HEK293T (cell line): ENCODE measurements at regions not wholly inside any gene's neighbourhood (a gene's known extent, or its start where the extent isn't known, plus 50 kb on each side); places are given as distances from the start of the nearest gene placed in this dataset.
"Not testable (repeated sequence)": the region's sequence is repeated elsewhere in the genome, so short reads cannot be mapped to it uniquely, and the experiment has no call there.

Source experiments
- CTCF ChIA-PET: fragments of 350-600 bp; formaldehyde crosslinking; extraction: SDS; loops from one replicate; lab custom pipeline; 2021; ENCODE audit warnings: antibody characterized with exemption, inconsistent platforms; lab: Yijun Ruan, JAX
- POLR2A ChIA-PET: fragments of 350-600 bp; formaldehyde crosslinking; extraction: SDS; loops from one replicate; lab custom pipeline; 2020; ENCODE audit warnings: antibody characterized with exemption, inconsistent platforms; lab: Yijun Ruan, JAX
- DNase-seq: peaks from one replicate; pipeline ENCODE4 v3.0.0; 2012; ENCODE audit warnings: mixed read lengths; ENCODE audit errors: extremely low spot score
- ARNT ChIP-seq: fragments of 450-650 bp; IDR thresholded peaks from 2 replicates; pipeline ENCODE4 v1.6.1; 2017; ENCODE audit warnings: mild to moderate bottlenecking
- BHLHE40 ChIP-seq: fragments of 450-650 bp; IDR thresholded peaks from 2 replicates; pipeline ENCODE4 v1.6.1; 2016; ENCODE audit warnings: mild to moderate bottlenecking, moderate library complexity, borderline replicate concordance
- CTBP1 ChIP-seq: fragments of 450-650 bp; IDR thresholded peaks from 2 replicates; pipeline ENCODE4 v1.6.1; 2016; ENCODE audit warnings: borderline replicate concordance
- ELF4 ChIP-seq: fragments of 450-650 bp; IDR thresholded peaks from 2 replicates; pipeline ENCODE4 v1.6.1; 2017; ENCODE audit warnings: antibody characterized with exemption
- FOXA1 ChIP-seq: fragments of 450-650 bp; IDR thresholded peaks from 2 replicates; pipeline ENCODE4 v1.6.1; 2016; ENCODE audit warnings: mild to moderate bottlenecking
- FOXK2 ChIP-seq: fragments of 450-650 bp; IDR thresholded peaks from 2 replicates; pipeline ENCODE4 v1.6.1; 2016; ENCODE audit warnings: mild to moderate bottlenecking
- FOXM1 ChIP-seq: fragments of 450-650 bp; IDR thresholded peaks from 2 replicates; pipeline ENCODE4 v1.6.1; 2017; ENCODE audit warnings: mild to moderate bottlenecking, borderline replicate concordance
- HDGF ChIP-seq: fragments of 450-650 bp; IDR thresholded peaks from 2 replicates; pipeline ENCODE4 v1.6.1; 2017; ENCODE audit warnings: antibody characterized with exemption, borderline replicate concordance
- L3MBTL2 ChIP-seq: fragments of 450-650 bp; conservative IDR thresholded peaks from 2 replicates; pipeline ENCODE4 v1.6.1; 2016; ENCODE audit warnings: mild to moderate bottlenecking
- LEF1 ChIP-seq: fragments of 450-650 bp; IDR thresholded peaks from 2 replicates; pipeline ENCODE4 v1.6.1; 2017; ENCODE audit warnings: mild to moderate bottlenecking, borderline replicate concordance
- NFRKB ChIP-seq: fragments of 450-650 bp; IDR thresholded peaks from 2 replicates; pipeline ENCODE4 v1.6.1; 2016; ENCODE audit warnings: mild to moderate bottlenecking, moderate library complexity
- PKNOX1 ChIP-seq: fragments of 450-650 bp; IDR thresholded peaks from 2 replicates; pipeline ENCODE4 v1.6.1; 2016
- SP1 ChIP-seq: fragments of 450-650 bp; IDR thresholded peaks from 2 replicates; pipeline ENCODE4 v1.6.1; 2017
- SUZ12 ChIP-seq: fragments of 450-650 bp; IDR thresholded peaks from 2 replicates; pipeline ENCODE4 v1.6.1; 2016; ENCODE audit warnings: mild to moderate bottlenecking
- TARDBP ChIP-seq: fragments of 450-650 bp; IDR thresholded peaks from 2 replicates; pipeline ENCODE4 v1.6.1; 2016
- ZNF384 ChIP-seq: fragments of 450-650 bp; IDR thresholded peaks from 2 replicates; pipeline ENCODE4 v1.6.1; 2016

- ChIA-PET CTCF (no interaction called here), POLR2A (no interaction called here)
- no peak for TF ChIP-seq ARNT
- no peak for TF ChIP-seq CTBP1
- TF ChIP-seq ELF4 = no peak
- no peak for TF ChIP-seq NFRKB
- TF ChIP-seq BHLHE40 = no peak
- no peak for TF ChIP-seq LEF1
- no peak for TF ChIP-seq SUZ12
- TF ChIP-seq TARDBP = no peak
- DNase-seq = no peak
Measured at GRCh38 chr20:5470943-5471342, 139.9 kb downstream of the GPCPD1 start.

GRCh38 chr20:5470458-5470857 is 140.3 kb downstream of the GPCPD1 start:
- no peak for DNase-seq
- TF ChIP-seq NFRKB (no peak), HDGF (no peak)
- ChIA-PET POLR2A (no interaction called here), CTCF (no interaction called here)

GRCh38 chr20:5469111-5469510 is 141.7 kb downstream of the GPCPD1 start:
- ChIA-PET CTCF (no interaction called here), POLR2A (no interaction called here)
- DNase-seq = no peak
- no peak for TF ChIP-seq ARNT

GRCh38 chr20:5467086-5467485 is 143.7 kb downstream of the GPCPD1 start:
- ChIA-PET POLR2A (no interaction called here), CTCF (no interaction called here)
- no peak for DNase-seq
- TF ChIP-seq TARDBP = no peak
- TF ChIP-seq PKNOX1 = no peak

GRCh38 chr20:5465604-5465927 is 145.2 kb downstream of the GPCPD1 start:
- TF ChIP-seq LEF1 (no peak), HDGF (no peak), PKNOX1 (no peak), NFRKB (no peak), SUZ12 (no peak), FOXM1 (no peak), ARNT (no peak), TARDBP (no peak), ELF4 (no peak), L3MBTL2 (no peak), FOXA1 (no peak), ZNF384 (no peak), FOXK2 (no peak), CTBP1 (no peak), BHLHE40 (no peak), SP1 (no peak)
- DNase-seq = no peak
- ChIA-PET CTCF (no interaction called here), POLR2A (no interaction called here)

- no peak for TF ChIP-seq TARDBP
- no peak for TF ChIP-seq FOXM1
- TF ChIP-seq CTBP1 = no peak
- TF ChIP-seq ELF4 = no peak
- no peak for TF ChIP-seq FOXK2
- TF ChIP-seq FOXA1 = no peak
- TF ChIP-seq LEF1 = no peak
- TF ChIP-seq BHLHE40 = no peak
- TF ChIP-seq SUZ12 = no peak
- TF ChIP-seq L3MBTL2 = no peak
- TF ChIP-seq NFRKB = no peak
- TF ChIP-seq SP1 = no peak
- TF ChIP-seq HDGF = no peak
- no peak for TF ChIP-seq ARNT
- TF ChIP-seq PKNOX1 = no peak
- no peak for TF ChIP-seq ZNF384
- CTCF ChIA-PET = no interaction called here
- DNase-seq = no peak
- POLR2A ChIA-PET = no interaction called here
Measured at GRCh38 chr20:5464901-5465603, 145.8 kb downstream of the GPCPD1 start.

- POLR2A ChIA-PET = no interaction called here
- DNase-seq = no peak
- TF ChIP-seq ELF4 (no peak), FOXM1 (no peak), BHLHE40 (no peak), L3MBTL2 (no peak), SP1 (no peak), CTBP1 (no peak), LEF1 (no peak), FOXA1 (no peak), NFRKB (no peak), ARNT (no peak), SUZ12 (no peak), FOXK2 (no peak), HDGF (no peak), TARDBP (no peak), PKNOX1 (no peak), ZNF384 (no peak)
- CTCF ChIA-PET = no interaction called here
Measured at GRCh38 chr20:5463007-5463686, 146.4 kb upstream of the PROKR2 start.

GRCh38 chr20:5453745-5454144 is 137.0 kb upstream of the PROKR2 start:
- CTCF ChIA-PET, POLR2A ChIA-PET, DNase-seq: not testable (repeated sequence)

GRCh38 chr20:5453316-5453715 is 136.6 kb upstream of the PROKR2 start:
- CTCF ChIA-PET, DNase-seq, POLR2A ChIA-PET: not testable (repeated sequence)

GRCh38 chr20:5452691-5453090 is 135.9 kb upstream of the PROKR2 start:
- POLR2A ChIA-PET, DNase-seq: not testable (repeated sequence)

More at GRCh38 chr20:5452691-5453090, 135.9 kb upstream of the PROKR2 start:
- CTCF ChIA-PET = not testable (repeated sequence)
